Fibroblast of pulmonary artery (primary cell): ENCODE measurements at regions not wholly inside any gene's neighbourhood (a gene's known extent, or its start where the extent isn't known, plus 50 kb on each side); places are given as distances from the start of the nearest gene placed in this dataset.

Source experiments
- DNase-seq: peaks from one replicate; pipeline ENCODE4 v3.0.0-alpha.2; 2010; ENCODE audit warnings: low read depth
- H3K4me3 ChIP-seq: replicated peaks from 2 replicates; pipeline ENCODE4 v1.5.1; 2011; ENCODE audit warnings: low read depth, mild to moderate bottlenecking, control low read depth, low read length, moderate library complexity
- TF ChIP-seq, protein P1 (sequence below): IDR thresholded peaks from 2 replicates; pipeline ENCODE4 v1.5.1; 2011; ENCODE audit warnings: mild to moderate bottlenecking, control low read depth, low read length, inconsistent platforms; ENCODE audit errors: missing control alignments

DNA sequence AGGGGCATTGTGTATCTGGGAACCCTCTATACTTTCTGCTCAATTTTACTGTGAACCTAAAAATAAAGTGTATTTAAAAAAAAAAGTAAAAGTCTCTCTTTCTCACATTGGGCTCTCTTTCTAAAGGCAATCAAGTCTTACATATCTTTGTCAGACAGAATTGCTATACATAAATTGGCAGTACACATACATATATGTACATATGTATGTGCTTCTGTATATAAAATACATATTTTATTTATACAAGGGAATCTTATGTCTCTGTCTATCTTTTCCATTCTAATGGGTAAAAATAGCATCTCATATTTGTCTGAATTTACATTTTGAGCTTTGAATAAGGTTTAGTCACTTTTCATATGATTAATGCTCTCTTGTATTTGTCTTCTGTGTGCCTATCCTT lies 348.8 kb downstream of the SPATA31D1 start:
- DNase-seq = no peak
- TF ChIP-seq, protein P1, sequence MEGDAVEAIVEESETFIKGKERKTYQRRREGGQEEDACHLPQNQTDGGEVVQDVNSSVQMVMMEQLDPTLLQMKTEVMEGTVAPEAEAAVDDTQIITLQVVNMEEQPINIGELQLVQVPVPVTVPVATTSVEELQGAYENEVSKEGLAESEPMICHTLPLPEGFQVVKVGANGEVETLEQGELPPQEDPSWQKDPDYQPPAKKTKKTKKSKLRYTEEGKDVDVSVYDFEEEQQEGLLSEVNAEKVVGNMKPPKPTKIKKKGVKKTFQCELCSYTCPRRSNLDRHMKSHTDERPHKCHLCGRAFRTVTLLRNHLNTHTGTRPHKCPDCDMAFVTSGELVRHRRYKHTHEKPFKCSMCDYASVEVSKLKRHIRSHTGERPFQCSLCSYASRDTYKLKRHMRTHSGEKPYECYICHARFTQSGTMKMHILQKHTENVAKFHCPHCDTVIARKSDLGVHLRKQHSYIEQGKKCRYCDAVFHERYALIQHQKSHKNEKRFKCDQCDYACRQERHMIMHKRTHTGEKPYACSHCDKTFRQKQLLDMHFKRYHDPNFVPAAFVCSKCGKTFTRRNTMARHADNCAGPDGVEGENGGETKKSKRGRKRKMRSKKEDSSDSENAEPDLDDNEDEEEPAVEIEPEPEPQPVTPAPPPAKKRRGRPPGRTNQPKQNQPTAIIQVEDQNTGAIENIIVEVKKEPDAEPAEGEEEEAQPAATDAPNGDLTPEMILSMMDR = no peak
- no peak overlapping the region for H3K4me3 ChIP-seq

DNA sequence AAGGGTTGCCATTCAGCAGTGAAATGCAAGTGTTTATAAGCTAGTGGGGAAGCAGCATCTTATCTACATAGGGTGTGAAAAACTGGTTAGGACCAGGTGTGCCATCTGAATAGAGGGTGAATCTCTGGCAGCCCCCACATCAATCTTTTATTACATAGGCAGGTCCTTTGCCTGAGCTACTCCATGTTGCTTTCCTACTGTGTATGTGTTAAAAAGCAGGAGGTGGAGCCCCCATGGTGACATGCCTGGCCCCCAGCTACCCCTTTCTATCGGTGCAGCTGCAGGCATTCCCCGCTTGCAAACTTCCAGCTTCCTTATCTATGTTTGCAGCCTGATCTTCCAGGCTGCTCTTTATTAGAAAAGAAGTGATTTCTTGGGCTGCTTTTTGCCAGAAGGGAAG lies 353.5 kb downstream of the SPATA31D1 start:
- TF ChIP-seq, protein P1 = no peak
- no peak overlapping the region for H3K4me3 ChIP-seq
- DNase-seq = no peak

DNA sequence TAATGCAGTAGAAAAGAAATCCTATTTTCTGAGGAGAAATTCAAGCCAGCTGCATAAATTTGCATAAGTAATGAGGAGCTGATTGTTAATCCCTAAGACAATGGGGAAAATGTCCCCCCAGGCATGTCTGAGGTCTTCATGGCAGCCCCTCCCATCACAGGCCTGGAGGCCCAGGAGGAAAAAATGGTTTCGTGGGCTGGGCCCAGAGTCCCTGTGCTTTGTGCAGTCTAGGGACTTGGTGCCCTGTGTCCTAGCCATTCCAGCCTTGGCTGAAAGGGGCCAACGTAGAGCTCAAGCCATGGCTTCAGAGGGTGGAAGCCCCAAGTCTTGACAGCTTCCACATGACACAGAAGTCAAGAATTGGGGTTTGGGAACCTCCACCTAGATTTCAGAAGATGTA lies 357.5 kb downstream of the SPATA31D1 start:
- TF ChIP-seq, protein P1 = no peak
- H3K4me3 ChIP-seq = no peak overlapping the region
- no peak for DNase-seq

DNA sequence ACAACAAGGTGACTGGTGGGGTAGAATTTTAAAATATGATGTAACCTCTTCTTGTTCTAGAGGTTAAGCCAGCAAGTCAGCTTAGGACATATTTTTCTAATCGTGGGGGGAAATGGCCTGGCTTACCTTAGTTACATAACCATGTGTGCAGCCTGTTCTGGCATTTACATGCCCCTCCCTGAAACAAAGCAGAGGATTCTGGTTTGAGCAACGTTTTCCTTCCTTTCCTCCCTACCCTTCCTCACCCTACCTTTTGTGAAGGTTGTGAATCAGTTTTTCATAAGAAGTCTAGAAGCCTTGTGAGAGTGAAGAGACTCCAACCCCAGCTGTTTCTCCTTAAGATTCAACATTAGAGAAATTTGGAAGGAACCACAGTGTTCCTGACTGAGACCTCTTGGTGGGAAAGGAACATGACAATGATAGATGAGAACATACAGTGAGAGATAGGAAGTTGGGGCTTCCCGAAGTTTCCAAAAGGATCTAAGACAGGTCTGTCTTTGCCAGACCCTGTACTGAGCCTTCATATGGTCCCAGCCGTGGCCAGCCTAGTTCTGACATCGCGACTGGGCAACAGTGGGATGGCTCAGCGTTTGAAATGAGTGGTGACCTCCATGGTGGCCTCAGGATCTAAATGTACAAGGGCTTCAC lies 365.2 kb downstream of the SPATA31D1 start:
- no peak overlapping the region for H3K4me3 ChIP-seq
- TF ChIP-seq, protein P1 = no peak
- DNase-seq = no peak

DNA sequence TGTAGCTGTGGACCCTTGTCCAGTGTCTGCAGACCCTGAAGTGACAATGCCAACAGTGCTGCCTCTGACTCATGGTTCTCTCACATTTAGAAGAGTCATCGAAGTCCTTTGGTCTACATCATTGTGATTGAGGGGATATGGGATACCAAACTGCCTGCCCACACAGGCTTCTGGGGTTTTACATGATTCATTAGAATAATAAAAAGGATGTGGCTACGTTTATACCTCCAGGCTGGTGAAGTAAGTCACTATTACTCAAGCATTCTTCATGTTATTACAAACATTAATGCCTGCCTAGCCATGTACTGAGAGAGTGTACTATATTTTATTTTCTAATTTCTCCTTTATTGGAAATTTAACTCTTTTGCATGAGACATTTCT lies 365.7 kb downstream of the SPATA31D1 start:
- TF ChIP-seq, protein P1 = no peak
- DNase-seq = peak; percentile 48
- no peak overlapping the region for H3K4me3 ChIP-seq

DNA sequence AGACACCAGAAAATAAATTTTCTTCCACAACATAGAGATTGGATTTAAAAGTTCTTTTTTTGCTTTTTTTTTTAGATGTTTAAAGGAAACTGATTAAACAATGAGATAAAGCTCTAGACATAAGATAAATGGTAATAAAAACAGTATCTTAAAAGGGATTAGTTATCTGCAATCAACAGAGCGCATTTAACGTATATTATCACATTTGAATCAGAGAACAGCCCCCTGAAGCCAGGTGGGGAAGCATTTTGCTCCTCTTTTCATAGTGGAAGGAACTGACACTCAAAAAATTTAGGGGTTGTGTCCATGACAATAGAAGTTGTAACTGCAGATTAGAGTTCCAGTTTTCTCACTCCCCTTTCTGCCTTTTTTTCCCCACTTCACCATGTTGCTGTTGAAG lies 367.6 kb downstream of the SPATA31D1 start:
- TF ChIP-seq, protein P1 = no peak

DNA sequence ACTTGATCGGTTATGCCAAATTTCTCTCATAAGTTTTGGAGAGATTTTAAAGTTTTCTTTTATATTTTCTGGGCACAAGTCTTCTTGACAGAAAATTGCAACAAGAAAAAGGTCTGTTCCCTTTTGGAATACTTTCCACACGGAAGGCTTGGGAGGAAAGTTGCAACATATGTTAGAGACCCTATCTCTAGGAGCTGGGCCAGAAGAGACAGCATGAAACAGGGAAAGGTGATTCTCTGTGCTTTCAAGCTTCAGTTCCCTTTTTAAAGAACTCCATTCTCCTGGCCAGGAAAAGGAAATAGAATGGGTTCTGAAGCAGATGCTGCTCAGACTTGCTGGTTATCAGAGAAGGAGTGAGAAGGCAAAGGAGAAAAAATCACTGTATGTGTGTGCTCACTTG lies 368.3 kb downstream of the SPATA31D1 start:
- TF ChIP-seq, protein P1 = no peak
- DNase-seq = no peak
- H3K4me3 ChIP-seq = no peak overlapping the region

More for the DNA sequence above, 367.6 kb downstream of the SPATA31D1 start:
- no peak overlapping the region for H3K4me3 ChIP-seq
- no peak for DNase-seq
